ENCODE measurements at regions not wholly inside any gene's neighbourhood (a gene's known extent, or its start where the extent isn't known, plus 50 kb on each side); places are given as distances from the start of the nearest gene placed in this dataset.

- TF ChIP-seq CTCF (IDR thresholded peaks at IDR 0.05; ENCODE audit: insufficient read depth, low read depth, low read length) (no peak), EZH2 (IDR thresholded peaks at IDR 0.05; ENCODE audit: insufficient read depth, low read length) (no peak)
These were observed 242.1 kb upstream of the KIRREL3 start for GRCh38 chr11:127242676-127243075.

Measured in astrocyte (in vitro differentiated cells and primary cell).